ENCODE measurements at regions not wholly inside any gene's neighbourhood (a gene's known extent, or its start where the extent isn't known, plus 50 kb on each side); places are given as distances from the start of the nearest gene placed in this dataset.
A peak's percentile ranks its signal among the peaks of the same experiment; 100 is the strongest.
"Not testable (repeated sequence)": the region's sequence is repeated elsewhere in the genome, so short reads cannot be mapped to it uniquely, and the experiment has no call there.

DNA sequence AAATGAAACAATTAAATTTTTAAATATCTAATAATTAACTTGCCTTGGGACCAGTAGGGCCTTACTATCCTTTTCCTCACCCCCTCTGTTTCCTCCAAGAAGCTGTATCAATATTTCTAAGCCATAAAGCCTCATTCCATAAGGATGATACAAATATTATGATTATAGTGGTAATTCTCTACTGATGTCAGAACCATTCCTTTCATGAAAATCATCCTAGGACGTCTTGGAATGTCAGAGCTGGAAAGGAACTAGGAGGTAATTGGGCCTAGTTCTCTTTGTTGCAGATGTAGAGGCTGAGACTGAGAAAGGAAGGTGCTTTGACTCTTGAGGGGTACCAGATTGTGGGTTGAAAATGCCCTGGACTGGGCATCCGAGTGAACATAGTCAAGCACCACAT lies 766.7 kb upstream of the GHITM start:
- DNase-seq = no peak

DNA sequence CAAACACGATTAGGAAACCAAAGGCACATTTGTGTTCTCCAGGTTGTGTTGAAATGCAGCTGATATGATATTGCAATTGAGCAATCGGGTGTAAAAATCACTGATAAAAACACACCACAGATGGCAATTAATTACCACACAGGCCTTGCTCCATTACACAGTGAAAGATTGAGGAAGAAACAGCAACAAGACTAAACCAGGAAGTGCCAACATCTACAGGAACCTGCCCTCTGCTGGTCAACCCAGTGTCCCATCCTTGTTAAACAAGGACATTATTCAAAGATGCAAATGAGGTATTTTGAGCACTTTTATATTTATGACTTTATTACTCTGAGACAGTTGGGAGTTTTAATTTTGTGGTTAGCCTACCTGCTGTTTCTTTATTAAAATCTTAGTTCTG lies 765.6 kb upstream of the GHITM start:
- DNase-seq = peak; percentile 70

DNA sequence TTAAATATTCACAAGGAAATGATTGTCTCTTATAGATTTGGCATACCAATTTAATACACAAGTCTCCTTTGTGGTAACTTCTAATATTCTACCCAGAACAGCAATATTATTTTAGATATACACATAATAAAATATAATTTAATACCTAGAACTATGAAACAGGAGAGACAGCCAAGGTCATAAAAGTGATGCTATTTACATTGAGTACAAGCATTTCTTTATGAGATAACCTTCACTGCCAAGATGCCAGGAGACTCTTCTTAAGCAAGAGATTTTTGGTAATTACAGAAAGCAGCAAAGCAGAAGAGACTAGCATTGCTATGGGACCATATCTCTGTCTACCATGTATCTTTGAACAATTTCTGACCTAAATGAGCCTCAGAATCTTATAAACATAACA lies 764.6 kb upstream of the GHITM start:
- no peak for DNase-seq

DNA sequence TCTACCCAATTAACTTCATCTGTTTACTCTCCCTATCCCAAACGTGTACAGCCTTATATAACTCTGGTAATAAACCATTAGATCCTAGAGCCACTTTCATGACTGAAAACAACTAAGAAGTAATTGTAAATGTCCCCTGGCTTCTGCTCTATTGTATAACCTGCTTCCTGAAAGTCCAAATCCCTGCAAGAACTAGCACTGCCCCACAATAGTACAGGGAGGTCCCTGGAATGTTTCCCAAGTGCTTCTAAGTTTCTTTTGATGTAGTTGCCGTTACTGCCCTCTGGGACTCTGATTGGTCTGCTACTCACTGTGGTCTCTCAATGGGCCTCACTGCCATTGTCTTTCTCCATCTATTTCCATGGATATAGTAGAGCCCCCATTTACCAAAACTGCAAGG lies 764.0 kb upstream of the GHITM start:
- no peak for DNase-seq

DNA sequence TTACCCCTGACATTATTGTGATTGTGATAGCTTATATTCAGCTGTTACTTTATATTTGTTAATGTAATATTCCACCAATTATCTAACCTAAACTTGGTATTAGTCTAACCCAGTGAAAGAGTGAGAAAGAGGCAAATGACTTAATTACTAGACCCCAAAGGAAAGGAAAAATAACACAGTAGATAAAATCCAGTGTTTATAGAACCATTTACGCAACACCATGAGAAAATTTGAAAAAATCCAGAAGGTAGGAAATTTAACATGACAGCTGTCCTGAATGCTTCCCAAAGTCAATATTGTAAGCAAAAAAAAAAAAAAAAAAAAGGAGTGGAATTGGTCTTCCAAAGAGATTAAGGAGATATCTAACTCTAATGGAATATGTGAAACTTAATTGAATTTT lies 741.5 kb upstream of the GHITM start:
- DNase-seq = no peak

DNA sequence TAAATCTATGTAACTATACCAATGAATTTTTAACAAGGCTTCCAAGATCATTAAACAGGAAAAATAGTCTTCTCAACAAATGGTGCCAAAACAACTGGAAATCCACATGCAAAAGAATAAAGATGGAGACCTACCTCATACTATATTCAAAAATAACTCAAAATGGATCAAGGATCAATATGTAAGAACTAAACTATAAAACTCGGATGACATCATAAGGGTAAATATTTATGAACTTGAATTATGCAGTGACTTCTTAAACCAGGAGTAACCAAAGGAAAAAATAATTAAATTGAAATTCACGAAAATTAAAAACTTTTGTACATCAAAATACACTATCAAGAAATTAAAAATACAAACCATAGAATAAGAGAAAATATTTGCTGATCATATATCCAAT lies 728.7 kb upstream of the GHITM start:
- no peak for DNase-seq

DNA sequence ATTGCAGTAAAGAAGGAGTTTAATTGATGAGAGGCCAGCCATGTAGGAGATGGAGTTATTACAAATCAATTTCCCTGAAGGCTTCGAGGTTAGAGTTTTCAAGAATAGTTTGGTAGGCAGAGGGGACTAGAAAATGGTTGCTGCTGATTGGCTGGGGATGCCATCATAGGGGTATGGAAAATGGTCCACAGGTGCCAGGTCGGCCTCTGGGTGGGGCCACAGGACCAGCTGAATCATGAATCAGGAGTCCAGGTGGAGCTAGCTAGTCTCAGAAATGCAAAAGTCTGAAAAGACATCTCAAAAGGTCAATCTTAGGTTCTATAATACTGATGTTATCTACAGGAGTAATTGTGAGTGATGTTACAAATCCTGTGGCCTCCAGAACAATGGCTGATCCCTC lies 714.0 kb upstream of the GHITM start:
- no peak for DNase-seq

DNA sequence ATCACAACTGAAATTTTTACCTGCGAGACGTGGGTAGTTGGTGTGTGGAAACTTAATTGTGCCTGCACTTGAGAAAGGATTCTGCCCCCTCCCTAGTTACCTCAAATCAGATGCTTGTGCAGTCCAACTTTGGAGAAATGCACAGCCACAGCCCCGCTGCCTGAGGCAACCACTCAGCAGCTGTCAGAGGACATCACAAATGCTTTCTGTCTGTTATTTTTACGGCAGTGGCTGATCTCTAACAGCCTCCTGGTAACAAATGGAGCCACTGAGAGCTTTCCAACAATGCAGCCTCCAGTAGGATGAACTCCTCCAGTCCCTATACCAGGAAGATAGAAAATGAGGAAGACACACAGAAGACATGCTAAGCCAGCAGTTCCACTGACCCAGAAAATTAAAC lies 712.2 kb upstream of the GHITM start:
- no peak for DNase-seq

DNA sequence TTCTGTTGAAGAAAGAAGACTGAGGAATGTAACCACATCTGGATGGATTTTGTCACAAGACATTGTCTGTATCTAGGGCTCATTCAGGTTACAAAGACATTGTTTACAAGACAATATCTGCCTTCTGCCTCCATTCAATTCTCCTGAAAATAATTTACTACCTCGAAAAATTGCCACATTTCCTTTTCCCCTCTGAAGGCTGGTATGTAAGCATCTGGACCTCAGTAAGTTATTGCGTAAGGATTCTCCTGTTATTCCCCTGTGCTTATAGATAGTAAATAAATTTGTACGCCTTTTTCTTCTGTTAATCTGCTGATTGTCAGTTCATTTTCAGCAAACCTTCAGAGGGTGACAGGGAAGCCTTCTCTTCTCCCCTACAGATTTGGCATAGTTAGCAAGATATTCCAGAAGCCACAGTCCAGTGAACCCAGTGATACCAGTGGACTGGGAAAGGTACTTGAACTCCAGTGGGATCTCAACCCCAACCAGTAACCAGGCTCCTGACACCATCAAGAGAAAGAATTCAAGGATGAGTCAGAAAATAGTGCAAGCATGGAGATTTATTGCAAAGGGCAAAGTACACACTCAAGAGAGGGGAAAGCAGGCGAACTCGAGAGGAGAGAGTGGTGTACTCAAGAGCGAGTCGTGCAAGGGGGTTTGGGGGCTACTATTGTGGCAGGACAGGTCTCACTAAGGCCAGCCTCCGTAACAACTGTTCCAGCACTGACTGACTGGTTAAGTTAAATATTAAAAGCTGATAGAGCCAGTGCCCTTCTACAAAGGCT lies 706.9 kb upstream of the GHITM start:
- DNase-seq = no peak

DNA sequence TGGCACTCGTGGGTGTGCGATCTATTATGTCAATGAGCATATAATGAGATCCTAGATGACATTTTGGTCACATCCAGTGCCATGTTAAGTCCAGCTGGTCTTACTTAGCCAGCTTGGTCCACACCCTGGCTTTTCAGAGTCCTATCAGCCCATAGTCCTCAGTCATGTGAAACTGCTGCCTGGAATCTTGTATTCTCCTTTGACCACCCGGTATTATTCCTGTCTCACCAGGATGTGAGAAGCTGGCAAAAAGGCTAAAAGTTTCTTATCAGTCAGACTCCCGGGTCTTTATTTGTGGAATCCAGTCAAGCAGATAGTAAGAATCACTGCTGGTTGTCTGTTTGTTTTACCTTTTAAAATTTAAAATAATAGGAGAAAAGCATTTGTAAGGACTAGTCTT lies 705.6 kb upstream of the GHITM start:
- no peak for DNase-seq

DNA sequence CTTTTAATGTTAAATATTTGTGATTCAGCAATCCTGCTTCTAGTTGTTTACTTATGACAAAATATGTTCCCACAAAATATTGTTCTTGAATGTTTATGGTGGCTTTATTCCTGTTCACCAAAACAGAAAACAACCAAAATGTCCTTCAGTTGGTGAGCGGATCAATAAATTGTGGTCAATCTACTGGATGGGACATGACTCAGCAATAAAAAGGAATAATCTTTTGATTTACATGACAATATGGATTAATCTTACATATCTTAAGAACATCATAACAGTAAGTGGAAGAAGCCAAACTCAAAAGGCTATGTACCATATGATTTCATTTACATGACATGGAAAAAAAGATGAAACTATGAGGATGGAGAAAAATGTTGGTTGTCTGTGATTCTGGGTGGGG lies 691.3 kb upstream of the GHITM start:
- DNase-seq = no peak

DNA sequence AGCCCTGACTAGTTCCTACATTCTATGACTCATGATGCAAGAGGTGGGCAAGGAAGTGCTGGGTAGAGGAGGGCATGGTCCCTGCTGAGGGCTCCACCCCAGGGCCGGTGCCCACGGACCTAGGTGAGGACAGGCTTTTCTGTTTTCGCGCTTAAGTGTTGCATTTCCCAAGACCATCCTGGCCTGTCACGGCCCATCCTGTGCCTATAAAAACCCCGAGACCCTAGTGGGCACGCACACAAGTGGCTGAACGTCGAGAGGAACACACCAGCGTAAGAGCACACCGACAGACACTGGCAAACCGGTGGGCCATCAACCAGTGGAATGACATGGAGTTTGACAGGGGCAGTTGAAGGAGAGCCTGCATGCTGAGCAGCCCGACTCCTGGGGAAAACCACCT lies 680.7 kb upstream of the GHITM start:
- no peak for DNase-seq

DNA sequence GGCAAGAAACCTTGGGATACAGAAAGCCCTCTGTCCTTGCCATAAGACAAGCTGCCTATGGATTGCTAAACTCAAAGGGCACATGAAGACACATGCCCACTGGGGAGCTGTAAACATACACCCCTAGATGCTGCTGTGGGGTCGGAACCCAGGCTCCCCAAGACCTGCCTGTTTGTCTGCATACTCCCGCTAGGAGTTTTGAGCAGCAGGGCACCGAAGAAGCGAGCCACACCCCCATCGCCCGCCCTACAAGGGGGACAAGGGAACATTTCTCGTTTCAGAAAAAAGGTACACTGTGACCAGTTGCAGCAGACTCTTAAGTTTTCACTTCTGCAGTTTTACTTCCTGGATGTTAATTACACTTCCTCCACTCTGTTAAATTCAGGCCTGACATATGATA lies 680.2 kb upstream of the GHITM start:
- no peak for DNase-seq

DNA sequence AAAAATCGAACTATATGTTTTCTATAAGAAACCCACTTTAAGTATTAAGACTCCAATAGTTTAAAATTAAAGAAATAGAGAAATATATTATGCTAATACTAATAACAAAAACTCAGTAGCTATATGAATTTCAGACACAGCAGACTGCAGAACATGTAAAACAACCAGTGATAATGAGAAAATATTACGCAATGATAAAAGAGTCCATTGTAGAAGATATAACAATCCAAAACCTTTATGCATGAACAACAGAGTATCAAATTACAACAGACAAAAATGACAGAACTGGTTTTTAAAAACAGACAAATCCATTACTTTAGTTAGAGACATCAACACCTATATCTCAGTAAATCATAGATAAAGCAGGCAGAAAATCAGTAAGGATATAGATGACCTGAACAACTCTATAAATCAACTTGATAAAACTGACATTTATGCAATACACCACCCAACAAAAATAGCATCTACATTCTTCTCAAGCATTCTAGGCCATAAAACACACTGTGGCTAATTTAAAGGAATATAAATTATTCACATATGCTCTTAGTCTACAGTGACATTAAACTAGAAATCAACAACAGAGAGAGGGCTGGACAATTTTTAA lies 669.5 kb upstream of the GHITM start:
- DNase-seq = no peak

DNA sequence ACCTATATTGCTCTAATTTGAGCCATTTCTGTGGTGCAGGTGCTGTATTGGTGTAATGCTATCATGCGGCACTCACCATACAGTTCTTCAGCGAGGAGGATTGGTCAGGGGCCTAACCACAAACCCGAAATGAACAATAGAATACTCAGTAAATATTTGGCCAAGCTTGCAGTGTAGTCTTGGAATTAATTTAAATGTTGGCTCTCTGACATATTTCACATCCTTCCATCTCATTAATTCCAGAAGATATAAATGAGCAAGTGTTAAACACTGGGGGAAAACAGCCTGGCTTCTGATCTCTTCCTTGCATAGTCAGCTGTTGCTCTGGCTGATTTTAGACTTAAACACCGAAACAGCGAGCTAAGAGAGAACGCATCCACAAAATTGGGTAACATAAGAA lies 663.1 kb upstream of the GHITM start:
- DNase-seq = peak; percentile 24

DNA sequence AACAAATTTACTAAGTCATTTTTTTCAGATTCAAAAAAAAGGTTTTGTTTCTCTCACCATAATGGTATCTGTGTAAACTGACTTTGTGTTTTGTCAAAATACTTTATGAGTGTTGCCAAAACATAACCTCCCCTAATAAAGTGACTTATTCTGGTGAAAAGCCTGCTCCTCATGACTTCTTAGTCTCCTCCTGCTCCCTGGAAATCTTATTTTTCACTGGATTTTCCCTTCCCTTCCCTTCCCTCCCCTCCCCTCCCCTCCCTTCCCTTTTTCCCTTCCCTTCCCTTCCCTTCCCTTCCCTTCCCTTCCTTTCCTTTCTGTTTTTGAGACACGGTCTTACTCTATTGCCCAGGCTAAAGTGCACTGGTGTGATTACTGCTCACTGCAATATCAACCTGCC lies 650.1 kb upstream of the GHITM start:
- DNase-seq = no peak

DNA sequence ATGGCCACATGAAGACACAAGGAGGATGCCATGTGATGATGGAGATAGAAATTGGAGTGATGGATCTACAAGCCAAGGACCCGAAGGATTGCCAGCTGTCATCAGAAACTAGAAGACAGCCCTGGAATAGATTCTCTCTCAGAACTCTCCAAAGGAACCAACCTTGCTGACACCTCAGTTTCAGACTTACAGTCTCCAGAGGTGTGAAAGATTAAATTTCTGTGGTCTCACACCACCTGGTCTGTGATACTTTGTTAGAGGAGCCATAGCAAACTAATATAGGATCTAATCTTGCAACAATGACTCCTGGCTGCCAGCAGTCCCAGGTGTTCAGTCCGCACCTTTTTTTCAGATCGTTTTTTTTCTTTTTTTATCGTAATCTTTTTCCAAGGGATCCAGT lies 647.3 kb upstream of the GHITM start:
- DNase-seq = no peak

DNA sequence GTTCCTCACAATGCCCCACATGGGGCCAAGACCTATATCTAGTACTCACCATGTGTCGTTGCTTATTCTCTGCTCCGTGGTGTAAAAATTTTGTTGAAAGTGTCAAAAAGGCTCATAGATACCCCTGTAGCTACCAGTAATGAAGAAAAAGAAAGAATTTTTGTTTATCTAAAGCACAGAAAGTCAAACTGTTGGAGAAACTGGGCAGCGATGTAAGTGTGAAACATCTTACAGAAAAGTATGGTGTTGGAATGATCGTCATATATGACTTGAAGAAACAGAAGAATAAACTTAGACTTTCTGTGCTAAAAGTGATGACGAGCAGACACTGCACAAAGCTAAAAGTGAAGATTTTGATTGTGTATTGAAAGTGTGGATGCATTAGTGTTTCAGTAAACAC lies 626.6 kb upstream of the GHITM start:
- DNase-seq = no peak

DNA sequence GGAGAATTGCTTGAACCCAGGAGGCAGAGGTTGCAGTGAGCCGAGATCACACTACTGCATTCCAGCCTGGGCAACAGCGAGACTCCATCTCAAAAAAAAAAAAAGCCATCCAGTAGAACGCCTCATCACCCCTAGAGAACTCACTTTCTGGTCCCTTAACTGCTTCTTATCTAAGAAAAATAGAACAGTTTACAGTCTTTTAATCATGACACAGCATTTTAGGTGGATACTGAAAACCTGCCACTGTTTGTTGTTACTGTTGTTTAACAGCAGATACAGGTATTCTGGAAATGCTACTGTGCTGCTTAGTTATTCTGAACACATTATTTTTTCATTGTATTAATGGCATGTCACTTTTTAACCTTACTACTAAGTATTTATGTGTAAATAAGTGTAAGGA lies 624.3 kb upstream of the GHITM start:
- DNase-seq = no peak

DNA sequence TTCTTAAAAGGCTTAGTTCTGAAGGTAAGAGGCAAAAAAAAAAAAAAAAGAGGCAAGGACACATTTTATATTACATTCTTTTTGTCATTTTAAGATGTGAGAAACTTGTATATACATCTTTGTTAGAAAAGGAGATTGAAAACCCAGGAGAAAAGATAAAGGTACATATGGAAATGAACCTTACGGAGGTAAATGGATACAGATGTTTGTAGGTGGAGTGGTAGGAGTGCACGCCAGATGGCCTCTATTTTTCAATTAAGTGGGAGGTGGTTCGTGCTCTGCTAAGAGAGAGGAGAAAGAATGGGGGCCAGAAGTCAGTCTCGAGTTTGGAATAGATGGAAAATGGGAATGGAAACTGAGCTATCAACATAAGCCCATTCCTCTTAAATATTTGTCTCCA lies 622.5 kb upstream of the GHITM start:
- no peak for DNase-seq

DNA sequence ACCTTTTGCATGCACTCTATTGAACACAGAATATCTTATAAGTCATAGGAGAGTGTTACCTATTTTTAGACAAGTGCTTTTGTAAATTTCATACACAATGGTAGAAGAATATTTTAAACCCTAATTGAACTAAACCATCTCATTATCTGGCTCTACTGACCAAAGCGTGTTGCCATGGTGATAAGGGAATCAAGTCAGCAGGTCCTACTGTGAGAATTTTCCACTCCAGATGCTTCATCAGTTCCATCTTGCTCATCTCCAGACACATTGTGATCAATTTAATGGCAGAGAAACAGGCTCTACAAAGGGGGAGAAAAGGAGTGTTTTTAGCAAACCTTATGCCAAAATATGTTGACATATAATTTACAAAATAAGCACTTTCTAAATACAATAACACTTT lies 621.9 kb upstream of the GHITM start:
- DNase-seq = no peak

DNA sequence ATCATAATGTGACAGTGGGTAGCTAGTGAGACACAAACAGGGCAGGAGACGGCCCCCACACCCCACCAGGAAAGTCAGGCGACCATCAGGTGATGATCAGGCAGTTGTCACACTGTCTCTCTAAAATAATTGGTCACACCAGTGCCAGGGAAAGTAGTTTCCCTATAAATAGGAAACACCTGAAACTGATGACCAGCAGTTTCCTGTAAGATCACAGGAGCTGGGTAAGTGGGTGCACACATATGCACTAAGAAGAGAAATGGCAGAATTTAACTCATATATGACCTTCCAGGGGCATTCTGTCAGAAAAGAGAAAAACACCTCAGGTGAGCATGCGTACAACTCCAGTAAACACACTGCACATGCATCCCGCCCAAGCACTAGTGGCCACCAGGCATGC lies 620.5 kb upstream of the GHITM start:
- no peak for DNase-seq

DNA sequence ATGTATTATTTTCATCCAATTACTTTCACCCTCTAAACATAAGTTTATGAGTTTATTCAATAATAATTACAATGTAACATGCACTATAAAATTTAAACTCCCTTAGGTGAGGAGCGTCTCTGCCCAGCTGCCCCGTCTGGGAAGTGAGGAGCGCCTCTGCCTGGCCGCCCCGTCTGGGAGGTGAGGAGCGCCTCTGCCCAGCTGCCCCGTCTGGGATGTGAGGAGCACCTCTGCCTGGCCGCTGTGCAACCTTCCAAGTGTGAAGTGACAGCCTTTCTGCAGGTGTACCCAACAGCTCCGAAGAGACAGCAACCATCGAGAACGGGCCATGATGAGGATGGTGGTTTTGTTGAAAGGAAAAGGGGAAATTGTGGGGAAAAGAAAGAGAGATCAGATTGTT lies 618.9 kb upstream of the GHITM start:
- not testable (repeated sequence) for DNase-seq

DNA sequence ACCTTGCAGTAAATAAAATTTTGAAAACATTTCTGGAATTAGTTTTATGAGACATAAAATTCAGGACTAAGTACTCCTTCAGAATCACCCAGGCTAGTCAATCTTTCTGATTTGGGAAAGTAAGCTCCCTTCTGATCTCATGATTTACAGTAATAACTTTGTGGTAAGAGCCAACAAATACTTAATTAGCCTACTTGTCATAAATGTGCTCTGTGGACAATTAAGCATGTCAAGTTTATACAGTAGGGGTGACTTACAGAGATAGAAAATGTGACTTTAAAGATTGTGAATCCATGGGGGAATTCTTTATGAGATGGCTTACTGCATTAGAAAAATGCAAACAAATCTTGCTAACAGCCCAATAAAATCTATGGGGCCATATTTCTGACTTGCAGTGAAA lies 616.9 kb upstream of the GHITM start:
- DNase-seq = no peak

DNA sequence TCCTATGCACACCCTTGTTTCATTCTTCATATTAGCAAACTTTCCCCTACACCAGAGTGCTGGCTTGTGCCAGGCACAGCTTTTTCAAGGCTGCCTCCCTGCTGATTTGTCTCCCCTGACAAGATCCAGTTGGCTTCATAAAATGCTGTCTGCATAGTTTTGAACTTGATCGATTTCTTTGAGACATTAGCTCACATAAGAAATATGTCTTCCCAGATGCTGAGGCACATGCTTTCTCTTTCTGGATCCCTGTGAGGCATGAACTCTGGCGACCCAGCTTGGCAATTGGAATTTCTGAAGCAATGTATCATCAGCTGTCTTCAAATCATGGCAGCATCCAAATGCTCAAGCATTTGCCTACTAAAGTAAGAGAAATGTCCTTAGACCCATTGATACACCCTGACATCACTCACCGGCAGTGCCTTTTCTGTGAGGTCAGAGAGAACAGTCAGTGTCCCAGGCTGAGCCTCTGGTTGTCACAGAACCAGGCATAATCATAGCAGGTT lies 616.4 kb upstream of the GHITM start:
- DNase-seq = no peak
